ENCODE measurements at regions not wholly inside any gene's neighbourhood (a gene's known extent, or its start where the extent isn't known, plus 50 kb on each side); places are given as distances from the start of the nearest gene placed in this dataset.

GRCh38 chr5:54621709-54622108, 104.2 kb downstream of the SNX18 start:
- DNase-seq (ENCODE audit: insufficient read length) (no peak), FAIRE-seq (no peak)
- TF ChIP-seq POLR2AphosphoS5 (IDR thresholded peaks at IDR 0.05; ENCODE audit: low read depth, low read length) (no peak), POLR2A (IDR thresholded peaks at IDR 0.05; ENCODE audit: low read depth, low read length) (no peak), TAF1 (IDR thresholded peaks at IDR 0.05; ENCODE audit: borderline replicate concordance, low read depth, low read length) (no peak)

DNA sequence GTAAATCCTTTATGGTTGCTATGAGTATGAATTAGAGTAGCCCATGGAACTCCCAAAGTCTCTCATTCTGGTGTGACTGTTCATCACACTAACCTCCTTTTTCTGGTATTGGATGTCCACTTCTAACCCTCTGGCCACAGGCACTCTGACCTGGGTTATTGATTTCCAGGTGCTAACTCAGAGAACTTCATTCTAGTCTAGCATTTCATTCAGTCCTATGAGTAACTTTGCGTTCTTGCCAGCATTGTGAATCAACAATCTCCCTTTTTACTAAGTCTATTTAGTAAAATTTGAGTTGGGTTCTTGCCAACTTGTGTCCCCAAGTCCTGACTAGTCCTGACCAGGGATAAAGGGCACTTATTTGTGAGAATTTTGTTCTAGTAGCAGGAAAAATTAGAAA, 103.5 kb downstream of the SNX18 start:
- TF ChIP-seq POLR2AphosphoS5 (IDR thresholded peaks at IDR 0.05; ENCODE audit: low read depth, low read length) (no peak), TAF1 (IDR thresholded peaks at IDR 0.05; ENCODE audit: borderline replicate concordance, low read depth, low read length) (no peak), POLR2A (IDR thresholded peaks at IDR 0.05; ENCODE audit: low read depth, low read length) (no peak)
- DNase-seq (ENCODE audit: insufficient read length) (no peak), FAIRE-seq (no peak)

- TF ChIP-seq POLR2AphosphoS5 (IDR thresholded peaks at IDR 0.05; ENCODE audit: low read depth, low read length) (no peak), TAF1 (IDR thresholded peaks at IDR 0.05; ENCODE audit: borderline replicate concordance, low read depth, low read length) (no peak), POLR2A (IDR thresholded peaks at IDR 0.05; ENCODE audit: low read depth, low read length) (no peak)
- no peak for DNase-seq (ENCODE audit: insufficient read length)
- FAIRE-seq: no peak
These were observed 102.8 kb downstream of the SNX18 start for GRCh38 chr5:54620141-54620933.

- DNase-seq (ENCODE audit: insufficient read length): no peak
- TF ChIP-seq TAF1 (IDR thresholded peaks at IDR 0.05; ENCODE audit: borderline replicate concordance, low read depth, low read length) (no peak), POLR2A (IDR thresholded peaks at IDR 0.05; ENCODE audit: low read depth, low read length) (no peak), POLR2AphosphoS5 (IDR thresholded peaks at IDR 0.05; ENCODE audit: low read depth, low read length) (no peak)
- no peak for FAIRE-seq
These were observed 102.2 kb downstream of the SNX18 start for GRCh38 chr5:54619731-54620130.

DNA sequence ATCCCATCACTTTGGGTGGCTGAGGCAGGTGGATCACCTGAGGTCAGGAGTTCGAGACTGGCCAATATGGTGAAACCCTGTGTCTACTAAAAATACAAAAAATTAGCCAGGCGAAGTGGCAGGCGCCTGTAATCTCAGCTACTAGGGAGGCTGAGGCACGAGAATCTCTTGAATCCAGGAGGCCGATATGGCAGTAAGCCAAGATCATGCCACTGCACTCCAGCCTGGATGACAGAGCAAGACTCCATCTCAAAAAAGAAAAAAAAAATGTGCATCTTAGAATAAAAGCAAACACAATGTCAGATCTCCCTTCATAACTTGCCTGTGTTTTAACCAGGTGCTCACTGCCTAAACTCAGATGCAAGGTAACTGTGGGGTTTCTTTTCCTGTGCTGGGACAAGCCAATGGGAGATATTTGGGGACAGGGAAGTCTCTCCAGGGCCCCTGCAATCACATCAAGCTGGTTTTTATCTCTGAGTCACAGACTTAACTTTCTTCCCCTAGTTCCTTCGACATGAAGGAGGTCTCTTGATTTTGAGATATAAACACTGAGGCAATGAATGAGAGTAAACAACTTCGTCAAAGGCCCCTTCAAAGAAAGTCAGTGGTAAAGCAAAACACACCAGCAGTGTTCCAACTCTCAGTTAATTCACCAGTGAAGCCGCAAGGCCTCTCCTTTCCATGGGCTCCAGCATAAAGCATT, 99.1 kb downstream of the SNX18 start:
- no peak for FAIRE-seq
- DNase-seq (ENCODE audit: insufficient read length): no peak

GRCh38 chr5:54616031-54616430, 98.5 kb downstream of the SNX18 start:
- FAIRE-seq (no peak), DNase-seq (ENCODE audit: insufficient read length) (no peak)
- no peak for TF ChIP-seq TAF1 (IDR thresholded peaks at IDR 0.05; ENCODE audit: borderline replicate concordance, low read depth, low read length)
- no peak for TF ChIP-seq POLR2AphosphoS5 (IDR thresholded peaks at IDR 0.05; ENCODE audit: low read depth, low read length)
- no peak for TF ChIP-seq POLR2A (IDR thresholded peaks at IDR 0.05; ENCODE audit: low read depth, low read length)

More for the DNA sequence above, 99.1 kb downstream of the SNX18 start:
- TF ChIP-seq POLR2A (IDR thresholded peaks at IDR 0.05; ENCODE audit: low read depth, low read length): no peak
- no peak for TF ChIP-seq TAF1 (IDR thresholded peaks at IDR 0.05; ENCODE audit: borderline replicate concordance, low read depth, low read length)
- no peak for TF ChIP-seq POLR2AphosphoS5 (IDR thresholded peaks at IDR 0.05; ENCODE audit: low read depth, low read length)

DNA sequence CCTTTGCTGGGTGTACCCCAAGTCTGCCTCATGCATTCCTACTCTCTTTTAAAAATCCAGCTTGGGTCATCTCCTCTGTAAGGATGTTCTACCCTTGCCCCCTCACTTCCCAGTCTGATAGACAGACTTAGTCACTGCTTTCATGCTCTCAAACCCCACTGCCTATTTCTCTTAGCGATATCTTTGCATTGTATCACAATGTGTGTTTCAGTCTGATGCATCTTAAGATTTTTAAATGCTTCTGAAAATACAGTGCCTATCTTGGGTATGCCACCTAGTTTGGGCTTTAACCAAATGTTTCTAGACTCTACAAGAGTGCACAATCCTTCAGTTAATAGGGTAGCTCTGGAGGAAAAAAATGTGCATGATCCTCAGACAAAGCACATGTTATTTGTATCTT, 97.8 kb downstream of the SNX18 start:
- DNase-seq (ENCODE audit: insufficient read length) (no peak), FAIRE-seq (no peak)
- no peak for TF ChIP-seq TAF1 (IDR thresholded peaks at IDR 0.05; ENCODE audit: borderline replicate concordance, low read depth, low read length)
- TF ChIP-seq POLR2AphosphoS5 (IDR thresholded peaks at IDR 0.05; ENCODE audit: low read depth, low read length): no peak
- no peak for TF ChIP-seq POLR2A (IDR thresholded peaks at IDR 0.05; ENCODE audit: low read depth, low read length)

- no peak for DNase-seq (ENCODE audit: insufficient read length)
- TF ChIP-seq POLR2AphosphoS5 (IDR thresholded peaks at IDR 0.05; ENCODE audit: low read depth, low read length): no peak
- TF ChIP-seq TAF1 (IDR thresholded peaks at IDR 0.05; ENCODE audit: borderline replicate concordance, low read depth, low read length): no peak
- TF ChIP-seq POLR2A (IDR thresholded peaks at IDR 0.05; ENCODE audit: low read depth, low read length): no peak
- FAIRE-seq: no peak
These were observed 95.2 kb downstream of the SNX18 start for GRCh38 chr5:54612711-54613110.

GRCh38 chr5:54611290-54611951, 93.9 kb downstream of the SNX18 start:
- DNase-seq (ENCODE audit: insufficient read length): no peak
- FAIRE-seq: no peak
- no peak for TF ChIP-seq POLR2AphosphoS5 (IDR thresholded peaks at IDR 0.05; ENCODE audit: low read depth, low read length)
- TF ChIP-seq POLR2A (IDR thresholded peaks at IDR 0.05; ENCODE audit: low read depth, low read length): no peak
- TF ChIP-seq TAF1 (IDR thresholded peaks at IDR 0.05; ENCODE audit: borderline replicate concordance, low read depth, low read length): no peak

DNA sequence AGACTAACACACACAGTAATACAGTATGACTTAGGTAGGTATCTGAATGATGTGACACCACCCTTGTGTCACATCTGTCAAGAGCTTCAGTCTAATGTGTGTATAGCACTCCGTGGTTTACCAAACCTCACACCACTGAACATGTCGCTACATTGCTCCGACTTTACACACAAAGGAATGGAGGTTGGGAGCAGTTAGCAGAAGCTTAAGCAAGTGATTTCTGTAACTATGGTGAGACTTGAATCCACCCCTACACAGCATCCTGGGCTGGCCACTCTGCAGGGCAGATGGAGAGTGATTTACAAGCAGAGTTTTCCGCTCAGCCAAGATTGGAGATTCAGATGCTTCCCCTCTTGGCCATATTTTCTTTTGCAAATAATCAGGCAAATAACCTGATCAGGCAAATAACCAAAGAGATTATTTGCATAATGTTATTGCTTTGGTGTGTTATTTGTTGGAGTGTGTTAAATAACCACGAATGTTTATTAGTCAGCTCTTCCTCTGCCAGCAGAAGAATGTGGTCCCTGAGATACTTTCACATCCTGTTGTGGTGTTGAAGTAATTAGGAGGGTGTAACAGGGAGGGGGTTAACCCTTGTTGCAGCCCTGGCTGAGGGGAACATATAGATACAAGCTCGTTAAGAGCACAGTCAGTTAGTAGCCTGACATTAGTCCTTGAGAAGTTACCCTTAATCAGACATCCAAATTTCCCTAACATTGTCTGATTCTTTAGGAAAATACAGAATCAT, 92.8 kb downstream of the SNX18 start:
- DNase-seq (ENCODE audit: insufficient read length) (no peak), FAIRE-seq (no peak)
- TF ChIP-seq POLR2AphosphoS5 (IDR thresholded peaks at IDR 0.05; ENCODE audit: low read depth, low read length) (no peak), POLR2A (IDR thresholded peaks at IDR 0.05; ENCODE audit: low read depth, low read length) (no peak), TAF1 (IDR thresholded peaks at IDR 0.05; ENCODE audit: borderline replicate concordance, low read depth, low read length) (no peak)

Data from GM12892 (cell line).